Ovary (tissue), 7 donors: ENCODE measurements at regions not wholly inside any gene's neighbourhood (a gene's known extent, or its start where the extent isn't known, plus 50 kb on each side); places are given as distances from the start of the nearest gene placed in this dataset.

ENCODE experiments used
- DNase-seq, 5 donors: peaks; one replicate each; pipeline ENCODE4 v3.0.0-alpha.2; 2019 to 2020
- H3K27ac ChIP-seq, 2 donors: fragments of 200-600 bp; one replicate each; pipeline versions ENCODE4 v1.5.1 to v1.8.0; 2019 to 2022
- H3K27me3 ChIP-seq: fragments of 200-600 bp; one replicate; pipeline ENCODE4 v1.8.0; 2022
- H3K36me3 ChIP-seq: fragments of 200-600 bp; sonication (generic); one replicate; pipeline ENCODE4 v1.5.1; 2019
- H3K4me1 ChIP-seq: one replicate; pipeline ENCODE4 v1.8.1; 2013; ENCODE audit warnings: mild to moderate bottlenecking, moderate library complexity; ENCODE audit not compliant: insufficient read depth
- H3K4me3 ChIP-seq: fragments of 200-600 bp; sonication (generic); one replicate; pipeline ENCODE4 v1.5.1; 2017
- H3K9me3 ChIP-seq, 2 donors: fragments of 200-600 bp in 1 of 2; sonication (generic) in 1 of 2; one replicate each; pipeline versions ENCODE4 v1.5.1 to v1.8.1; 2013 to 2019; ENCODE audit warnings: mild to moderate bottlenecking in 1 of 2, moderate library complexity in 1 of 2
- CTCF ChIP-seq, 3 donors: fragments of 450-650 bp in 2 of 3; fragments of 200-600 bp in 1 of 3; IDR thresholded peaks; one replicate each; pipeline versions ENCODE4 v1.5.1 to v1.8.0; 2016 to 2022; ENCODE audit warnings: antibody characterized with exemption in 3 of 3, mild to moderate bottlenecking in 1 of 3
- EP300 ChIP-seq: sonication (generic); formaldehyde crosslinking; IDR thresholded peaks from one replicate; pipeline ENCODE4 v1.6.1; 2017; ENCODE audit warnings: antibody characterized with exemption
- POLR2A ChIP-seq: fragments of 450-650 bp; IDR thresholded peaks from one replicate; pipeline ENCODE4 v1.6.1; 2017; ENCODE audit warnings: antibody characterized with exemption, mild to moderate bottlenecking, moderate library complexity
- WGBS, 3 donors: extraction: QIAGEN DNeasy Blood & Tissue Kit in 1 of 3; methylation state at CpG; one replicate each; pipeline versions ENCODE4 v1.1.5 to v1.1.7; 2013 to 2017; 5-methylcytosine and 5-hydroxymethylcytosine counted together
- intact Hi-C, 4 donors: fragments of 100-400 bp; cut with DNase I; formaldehyde crosslinking; loops; one replicate each; pipeline versions ENCODE4 v1.11.0 to v1.15.1; 2022 to 2023
- donor health status: DM: no; HTN: no; CAD: no; lungs with moderate emphysema.
- donor health status: DM: no; HTN: no; CAD: no.
- donor health status: Bipolar disorder and iron deficiency.
- donor health status: DM: no; HTN: no; CAD: no.
- donor health status: DM: yes; HTN: yes; CAD: no.

GRCh38 chr15:60070838-60071493 is 66.9 kb downstream of the FOXB1 start:
- DNase-seq, result no peak
- H3K36me3 ChIP-seq, result no peaks in the 10 kb centered on the region
- WGBS, 3 donors, result 51 to 59% (median 56%) methylated on average over 8 of the region's 8 CpGs
- intact Hi-C loops, result no loop called here
- no peaks in the 10 kb centered on the region for H3K4me1 ChIP-seq
- no peak overlapping the region for H3K27ac ChIP-seq
- no peak overlapping the region for H3K4me3 ChIP-seq
- no peaks in the 10 kb centered on the region for H3K27me3 ChIP-seq
- TF ChIP-seq POLR2A (no peak), CTCF (IDR thresholded peaks at IDR 0.05) (no peak), EP300 (no peak)
- H3K9me3 ChIP-seq, result no peaks in the 10 kb centered on the region

GRCh38 chr15:60072826-60073465 is 68.8 kb downstream of the FOXB1 start:
- H3K36me3 ChIP-seq, result no peaks in the 10 kb centered on the region
- no peaks in the 10 kb centered on the region for H3K4me1 ChIP-seq
- TF ChIP-seq CTCF (IDR thresholded peaks at IDR 0.05), result no peak
- no peak for TF ChIP-seq EP300
- no peak for TF ChIP-seq POLR2A
- H3K27me3 ChIP-seq, result no peaks in the 10 kb centered on the region
- 63 to 77% (median 72%) methylated on average over 5 of the region's 5 CpGs for WGBS, 3 donors
- no peak overlapping the region for H3K4me3 ChIP-seq
- no peak for DNase-seq
- H3K27ac ChIP-seq, result no peak overlapping the region
- intact Hi-C loops, result no loop called here
- H3K9me3 ChIP-seq, result no peaks in the 10 kb centered on the region

GRCh38 chr15:60073466-60073840 is 69.3 kb downstream of the FOXB1 start:
- intact Hi-C loops, result no loop called here
- Histone ChIP-seq H3K4me1 (no peaks in the 10 kb centered on the region), H3K9me3 (no peaks in the 10 kb centered on the region), H3K4me3 (no peak overlapping the region), H3K27me3 (no peaks in the 10 kb centered on the region), H3K27ac (no peak overlapping the region), H3K36me3 (no peaks in the 10 kb centered on the region)
- WGBS, 3 donors, result 92 to 98% (median 95%) methylated on average over 3 of the region's 3 CpGs
- TF ChIP-seq EP300 (no peak), POLR2A (no peak), CTCF (IDR thresholded peaks at IDR 0.05) (no peak)
- no peak for DNase-seq

- DNase-seq, result no peak
- intact Hi-C loops, result no loop called here
- no peaks in the 10 kb centered on the region for H3K36me3 ChIP-seq
- WGBS, 3 donors, result 44 to 51% (median 46%) methylated on average over 6 of the region's 6 CpGs
- no peak for TF ChIP-seq EP300
- no peak for TF ChIP-seq POLR2A
- no peak for TF ChIP-seq CTCF (IDR thresholded peaks at IDR 0.05)
- H3K27ac ChIP-seq, result no peak overlapping the region
- H3K4me3 ChIP-seq, result no peak overlapping the region
- no peaks in the 10 kb centered on the region for H3K27me3 ChIP-seq
- no peaks in the 10 kb centered on the region for H3K9me3 ChIP-seq
- no peaks in the 10 kb centered on the region for H3K4me1 ChIP-seq
Observed at GRCh38 chr15:60074181-60074885, 70.2 kb downstream of the FOXB1 start.
